ENCODE measurements at regions not wholly inside any gene's neighbourhood (a gene's known extent, or its start where the extent isn't known, plus 50 kb on each side); places are given as distances from the start of the nearest gene placed in this dataset.
"Not testable (repeated sequence)": the region's sequence is repeated elsewhere in the genome, so short reads cannot be mapped to it uniquely, and the experiment has no call there.

DNA sequence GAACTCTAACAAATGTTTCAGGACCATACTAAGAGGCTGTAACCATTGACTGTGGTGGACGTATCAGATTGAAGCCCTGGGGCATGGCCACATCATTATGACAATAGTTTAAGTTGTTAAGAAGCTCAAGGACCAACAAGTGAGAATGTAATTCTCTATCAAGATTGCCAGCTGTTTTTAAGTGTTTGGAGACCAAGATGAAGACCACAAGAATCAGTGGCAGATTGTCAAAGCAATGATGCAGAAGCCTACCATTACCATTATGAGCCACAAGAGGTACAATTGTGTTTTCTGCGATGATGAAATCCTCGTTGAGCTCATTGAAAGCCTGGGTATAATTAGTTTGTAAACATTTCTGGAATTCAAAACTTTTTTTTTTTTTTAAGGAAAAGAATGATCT, 261.1 kb upstream of the ZEB2 start:
- no peak overlapping the region for H3K27ac Mint-ChIP-seq
- DNase-seq (ENCODE audit: low spot score in 2 of 2, unreplicated experiment in 2 of 2): no peak
- no peak overlapping the region for H3K4me3 Mint-ChIP-seq
- H3K9me3 Mint-ChIP-seq: peaks cover 10% of the 10 kb centered on the region
- H3K27me3 Mint-ChIP-seq (ENCODE audit: low read depth): no peaks in the 10 kb centered on the region
- TF ChIP-seq, protein P1, sequence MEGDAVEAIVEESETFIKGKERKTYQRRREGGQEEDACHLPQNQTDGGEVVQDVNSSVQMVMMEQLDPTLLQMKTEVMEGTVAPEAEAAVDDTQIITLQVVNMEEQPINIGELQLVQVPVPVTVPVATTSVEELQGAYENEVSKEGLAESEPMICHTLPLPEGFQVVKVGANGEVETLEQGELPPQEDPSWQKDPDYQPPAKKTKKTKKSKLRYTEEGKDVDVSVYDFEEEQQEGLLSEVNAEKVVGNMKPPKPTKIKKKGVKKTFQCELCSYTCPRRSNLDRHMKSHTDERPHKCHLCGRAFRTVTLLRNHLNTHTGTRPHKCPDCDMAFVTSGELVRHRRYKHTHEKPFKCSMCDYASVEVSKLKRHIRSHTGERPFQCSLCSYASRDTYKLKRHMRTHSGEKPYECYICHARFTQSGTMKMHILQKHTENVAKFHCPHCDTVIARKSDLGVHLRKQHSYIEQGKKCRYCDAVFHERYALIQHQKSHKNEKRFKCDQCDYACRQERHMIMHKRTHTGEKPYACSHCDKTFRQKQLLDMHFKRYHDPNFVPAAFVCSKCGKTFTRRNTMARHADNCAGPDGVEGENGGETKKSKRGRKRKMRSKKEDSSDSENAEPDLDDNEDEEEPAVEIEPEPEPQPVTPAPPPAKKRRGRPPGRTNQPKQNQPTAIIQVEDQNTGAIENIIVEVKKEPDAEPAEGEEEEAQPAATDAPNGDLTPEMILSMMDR (IDR thresholded peaks at IDR 0.05; ENCODE audit: unreplicated experiment): no peak
- no peaks in the 10 kb centered on the region for H3K4me1 Mint-ChIP-seq
- H3K36me3 Mint-ChIP-seq: no peaks in the 10 kb centered on the region

- TF ChIP-seq, protein P1 (IDR thresholded peaks at IDR 0.05; ENCODE audit: unreplicated experiment): no peak
- Mint-ChIP-seq H3K9me3 (no peaks in the 10 kb centered on the region), H3K36me3 (no peaks in the 10 kb centered on the region), H3K4me3 (no peak overlapping the region), H3K27ac (no peak overlapping the region), H3K27me3 (ENCODE audit: low read depth) (no peaks in the 10 kb centered on the region), H3K4me1 (peaks cover 17% of the 10 kb centered on the region)
- no peak for DNase-seq (ENCODE audit: low spot score in 2 of 2, unreplicated experiment in 2 of 2)
These were observed 256.8 kb upstream of the ZEB2 start for GRCh38 chr2:144776766-144777165.

DNA sequence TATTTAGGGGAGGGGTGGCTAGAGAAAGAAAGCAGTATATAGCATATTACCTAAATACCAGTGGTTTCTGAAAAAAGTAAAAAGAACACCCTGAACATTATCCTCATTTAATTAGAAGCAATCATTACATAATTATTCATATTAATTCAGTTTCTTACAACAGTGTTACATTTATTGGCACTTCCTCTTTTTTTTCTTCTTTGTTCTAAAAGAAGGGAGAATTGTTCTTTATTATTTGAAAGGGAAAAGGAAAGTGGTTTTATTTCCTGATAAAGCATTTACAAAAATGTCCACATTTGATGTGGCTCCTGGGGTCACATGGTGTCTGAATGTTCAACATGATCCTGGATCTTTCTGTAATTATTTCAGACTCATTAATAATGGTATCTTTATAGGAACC, 254.9 kb upstream of the ZEB2 start:
- Mint-ChIP-seq H3K4me1 (peaks cover 37% of the 10 kb centered on the region), H3K36me3 (no peaks in the 10 kb centered on the region), H3K9me3 (no peaks in the 10 kb centered on the region), H3K27ac (peak overlapping the region; percentile 34), H3K27me3 (ENCODE audit: low read depth) (no peaks in the 10 kb centered on the region), H3K4me3 (no peak overlapping the region)
- DNase-seq (ENCODE audit: low spot score in 2 of 2, unreplicated experiment in 2 of 2): no peak
- TF ChIP-seq, protein P1 (IDR thresholded peaks at IDR 0.05; ENCODE audit: unreplicated experiment): no peak

DNA sequence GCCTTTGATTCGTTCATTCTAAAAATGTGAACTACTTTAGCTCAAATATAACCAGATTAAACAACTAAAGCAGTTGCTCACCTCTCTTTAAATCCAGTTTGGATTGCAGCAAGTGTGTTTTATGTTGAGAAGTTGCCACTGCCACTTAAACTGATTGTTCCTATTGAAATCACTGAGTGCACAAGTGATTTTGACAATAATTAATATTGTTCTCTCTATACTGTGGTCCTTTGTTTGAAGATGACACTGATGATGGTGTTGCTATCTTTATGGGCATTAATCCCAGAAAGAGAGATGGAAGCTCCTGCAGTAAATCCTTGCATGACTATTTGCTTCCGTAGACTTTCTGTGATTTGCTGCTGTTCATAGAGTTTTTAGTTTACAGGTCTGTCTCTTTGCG, 251.4 kb upstream of the ZEB2 start:
- no peaks in the 10 kb centered on the region for H3K27me3 Mint-ChIP-seq (ENCODE audit: low read depth)
- H3K4me3 Mint-ChIP-seq: no peak overlapping the region
- peak overlapping the region; percentile 32 for H3K27ac Mint-ChIP-seq
- H3K4me1 Mint-ChIP-seq: peaks cover 47% of the 10 kb centered on the region
- peaks cover 11% of the 10 kb centered on the region for H3K9me3 Mint-ChIP-seq
- H3K36me3 Mint-ChIP-seq: peaks cover 3% of the 10 kb centered on the region
- DNase-seq (ENCODE audit: low spot score in 2 of 2, unreplicated experiment in 2 of 2): no peak
- TF ChIP-seq, protein P1 (IDR thresholded peaks at IDR 0.05; ENCODE audit: unreplicated experiment): no peak

GRCh38 chr2:144770616-144771230, 250.8 kb upstream of the ZEB2 start:
- no peaks in the 10 kb centered on the region for H3K27me3 Mint-ChIP-seq (ENCODE audit: low read depth)
- no peak for DNase-seq (ENCODE audit: low spot score in 2 of 2, unreplicated experiment in 2 of 2)
- H3K9me3 Mint-ChIP-seq: peaks cover 11% of the 10 kb centered on the region
- H3K4me1 Mint-ChIP-seq: peaks cover 47% of the 10 kb centered on the region
- H3K4me3 Mint-ChIP-seq: no peak overlapping the region
- peaks cover 3% of the 10 kb centered on the region for H3K36me3 Mint-ChIP-seq
- TF ChIP-seq, protein P1 (IDR thresholded peaks at IDR 0.05; ENCODE audit: unreplicated experiment): no peak
- peak overlapping the region; percentile 32 for H3K27ac Mint-ChIP-seq

- H3K9me3 Mint-ChIP-seq: peaks cover 31% of the 10 kb centered on the region
- not testable (repeated sequence) for DNase-seq (ENCODE audit: low spot score in 2 of 2, unreplicated experiment in 2 of 2); H3K27me3 Mint-ChIP-seq (ENCODE audit: low read depth); H3K4me1 Mint-ChIP-seq; H3K4me3 Mint-ChIP-seq; H3K36me3 Mint-ChIP-seq; H3K27ac Mint-ChIP-seq
These were observed 241.0 kb upstream of the ZEB2 start for GRCh38 chr2:144760939-144761338.

All from mesothelial cell of epicardium (in vitro differentiated cells).